ENCODE measurements at regions not wholly inside any gene's neighbourhood (a gene's known extent, or its start where the extent isn't known, plus 50 kb on each side); places are given as distances from the start of the nearest gene placed in this dataset.

- WGBS (ENCODE audit: insufficient coverage): 92% methylated on average over 2 of the region's 4 CpGs
- no peaks in the 10 kb centered on the region for H3K4me1 ChIP-seq (ENCODE audit: control insufficient read depth, insufficient read depth, low read length)
- H3K27me3 ChIP-seq (ENCODE audit: control insufficient read depth, insufficient read depth, low read length): no peaks in the 10 kb centered on the region
- no peak overlapping the region for H3K27ac ChIP-seq (ENCODE audit: low read depth, low read length)
- H3K4me3 ChIP-seq (ENCODE audit: low read depth, low read length): no peak overlapping the region
- no peaks in the 10 kb centered on the region for H3K9me3 ChIP-seq (ENCODE audit: control insufficient read depth, insufficient read depth, low read length)
- H3K36me3 ChIP-seq (ENCODE audit: control insufficient read depth, insufficient read depth, low read length): no peaks in the 10 kb centered on the region
- DNase-seq (ENCODE audit: low read depth in 4 of 6, low spot score in 6 of 6): no peak
These were observed 93.5 kb upstream of the FOXG1 start for GRCh38 chr14:28673056-28673455.

- Histone ChIP-seq H3K27me3 (ENCODE audit: control insufficient read depth, insufficient read depth, low read length) (no peaks in the 10 kb centered on the region), H3K4me3 (ENCODE audit: low read depth, low read length) (no peak overlapping the region), H3K27ac (ENCODE audit: low read depth, low read length) (no peak overlapping the region), H3K9me3 (ENCODE audit: control insufficient read depth, insufficient read depth, low read length) (no peaks in the 10 kb centered on the region), H3K36me3 (ENCODE audit: control insufficient read depth, insufficient read depth, low read length) (no peaks in the 10 kb centered on the region), H3K4me1 (ENCODE audit: control insufficient read depth, insufficient read depth, low read length) (no peaks in the 10 kb centered on the region)
- DNase-seq (ENCODE audit: low read depth in 4 of 6, low spot score in 6 of 6): peak in 1 of 6 donors; percentile 15
- WGBS (ENCODE audit: insufficient coverage): no CpG with 5 or more reads among the region's 4 CpGs
These were observed 90.1 kb upstream of the FOXG1 start for GRCh38 chr14:28676479-28676878.

- H3K27ac ChIP-seq (ENCODE audit: low read depth, low read length): no peak overlapping the region
- H3K36me3 ChIP-seq (ENCODE audit: control insufficient read depth, insufficient read depth, low read length): no peaks in the 10 kb centered on the region
- WGBS (ENCODE audit: insufficient coverage): 82% methylated on average over 1 of the region's 2 CpGs
- H3K9me3 ChIP-seq (ENCODE audit: control insufficient read depth, insufficient read depth, low read length): no peaks in the 10 kb centered on the region
- no peak for DNase-seq (ENCODE audit: low read depth in 4 of 6, low spot score in 6 of 6)
- H3K4me1 ChIP-seq (ENCODE audit: control insufficient read depth, insufficient read depth, low read length): no peaks in the 10 kb centered on the region
- no peaks in the 10 kb centered on the region for H3K27me3 ChIP-seq (ENCODE audit: control insufficient read depth, insufficient read depth, low read length)
- H3K4me3 ChIP-seq (ENCODE audit: low read depth, low read length): no peak overlapping the region
These were observed 89.2 kb upstream of the FOXG1 start for GRCh38 chr14:28677381-28677780.

GRCh38 chr14:28678887-28679286, 87.7 kb upstream of the FOXG1 start:
- H3K27me3 ChIP-seq (ENCODE audit: control insufficient read depth, insufficient read depth, low read length): no peaks in the 10 kb centered on the region
- peaks cover 2% of the 10 kb centered on the region for H3K9me3 ChIP-seq (ENCODE audit: control insufficient read depth, insufficient read depth, low read length)
- H3K27ac ChIP-seq (ENCODE audit: low read depth, low read length): no peak overlapping the region
- no peak for DNase-seq (ENCODE audit: low read depth in 4 of 6, low spot score in 6 of 6)
- no peaks in the 10 kb centered on the region for H3K36me3 ChIP-seq (ENCODE audit: control insufficient read depth, insufficient read depth, low read length)
- no peaks in the 10 kb centered on the region for H3K4me1 ChIP-seq (ENCODE audit: control insufficient read depth, insufficient read depth, low read length)
- WGBS (ENCODE audit: insufficient coverage): no CpG with 5 or more reads among the region's 2 CpGs
- no peak overlapping the region for H3K4me3 ChIP-seq (ENCODE audit: low read depth, low read length)

- H3K4me1 ChIP-seq (ENCODE audit: control insufficient read depth, insufficient read depth, low read length): no peaks in the 10 kb centered on the region
- no peak overlapping the region for H3K4me3 ChIP-seq (ENCODE audit: low read depth, low read length)
- no peak overlapping the region for H3K27ac ChIP-seq (ENCODE audit: low read depth, low read length)
- no peaks in the 10 kb centered on the region for H3K36me3 ChIP-seq (ENCODE audit: control insufficient read depth, insufficient read depth, low read length)
- no peak for DNase-seq (ENCODE audit: low read depth in 4 of 6, low spot score in 6 of 6)
- no peaks in the 10 kb centered on the region for H3K27me3 ChIP-seq (ENCODE audit: control insufficient read depth, insufficient read depth, low read length)
- H3K9me3 ChIP-seq (ENCODE audit: control insufficient read depth, insufficient read depth, low read length): peaks cover 2% of the 10 kb centered on the region
- 77% methylated on average over 2 of the region's 4 CpGs for WGBS (ENCODE audit: insufficient coverage)
These were observed 84.9 kb upstream of the FOXG1 start for GRCh38 chr14:28681681-28682080.

- peak in 1 of 6 donors; percentile 79 for DNase-seq (ENCODE audit: low read depth in 4 of 6, low spot score in 6 of 6)
- H3K4me1 ChIP-seq (ENCODE audit: control insufficient read depth, insufficient read depth, low read length): no peaks in the 10 kb centered on the region
These were observed 76.4 kb upstream of the FOXG1 start for GRCh38 chr14:28690029-28690692.

GRCh38 chr14:28695109-28695508, 71.5 kb upstream of the FOXG1 start:
- no peaks in the 10 kb centered on the region for H3K27me3 ChIP-seq (ENCODE audit: control insufficient read depth, insufficient read depth, low read length)
- no peak overlapping the region for H3K4me3 ChIP-seq (ENCODE audit: low read depth, low read length)
- no peaks in the 10 kb centered on the region for H3K9me3 ChIP-seq (ENCODE audit: control insufficient read depth, insufficient read depth, low read length)
- H3K4me1 ChIP-seq (ENCODE audit: control insufficient read depth, insufficient read depth, low read length): no peaks in the 10 kb centered on the region
- no peak for DNase-seq (ENCODE audit: low read depth in 4 of 6, low spot score in 6 of 6)
- no peaks in the 10 kb centered on the region for H3K36me3 ChIP-seq (ENCODE audit: control insufficient read depth, insufficient read depth, low read length)
- no peak overlapping the region for H3K27ac ChIP-seq (ENCODE audit: low read depth, low read length)

More at GRCh38 chr14:28690029-28690692, 76.4 kb upstream of the FOXG1 start:
- Histone ChIP-seq H3K36me3 (ENCODE audit: control insufficient read depth, insufficient read depth, low read length) (no peaks in the 10 kb centered on the region), H3K27ac (ENCODE audit: low read depth, low read length) (no peak overlapping the region), H3K4me3 (ENCODE audit: low read depth, low read length) (no peak overlapping the region), H3K27me3 (ENCODE audit: control insufficient read depth, insufficient read depth, low read length) (no peaks in the 10 kb centered on the region), H3K9me3 (ENCODE audit: control insufficient read depth, insufficient read depth, low read length) (no peaks in the 10 kb centered on the region)

- Histone ChIP-seq H3K4me1 (ENCODE audit: control insufficient read depth, insufficient read depth, low read length) (no peaks in the 10 kb centered on the region), H3K27me3 (ENCODE audit: control insufficient read depth, insufficient read depth, low read length) (no peaks in the 10 kb centered on the region), H3K9me3 (ENCODE audit: control insufficient read depth, insufficient read depth, low read length) (no peaks in the 10 kb centered on the region), H3K36me3 (ENCODE audit: control insufficient read depth, insufficient read depth, low read length) (no peaks in the 10 kb centered on the region), H3K27ac (ENCODE audit: low read depth, low read length) (no peak overlapping the region), H3K4me3 (ENCODE audit: low read depth, low read length) (no peak overlapping the region)
- whole genome bisulfite sequencing (ENCODE audit: insufficient coverage): 100% methylated on average over 1 of the region's 2 CpGs
- no peak for DNase-seq (ENCODE audit: low read depth in 4 of 6, low spot score in 6 of 6)
These were observed 64.9 kb upstream of the FOXG1 start for GRCh38 chr14:28701733-28702132.

GRCh38 chr14:28703482-28703881, 63.1 kb upstream of the FOXG1 start:
- no peak for DNase-seq (ENCODE audit: low read depth in 4 of 6, low spot score in 6 of 6)
- 67% methylated on average over 1 of the region's 4 CpGs for WGBS (ENCODE audit: insufficient coverage)
- Histone ChIP-seq H3K36me3 (ENCODE audit: control insufficient read depth, insufficient read depth, low read length) (no peaks in the 10 kb centered on the region), H3K4me1 (ENCODE audit: control insufficient read depth, insufficient read depth, low read length) (no peaks in the 10 kb centered on the region), H3K27me3 (ENCODE audit: control insufficient read depth, insufficient read depth, low read length) (no peaks in the 10 kb centered on the region), H3K27ac (ENCODE audit: low read depth, low read length) (no peak overlapping the region), H3K4me3 (ENCODE audit: low read depth, low read length) (no peak overlapping the region), H3K9me3 (ENCODE audit: control insufficient read depth, insufficient read depth, low read length) (no peaks in the 10 kb centered on the region)

- DNase-seq (ENCODE audit: low read depth in 4 of 6, low spot score in 6 of 6): no peak
- no peaks in the 10 kb centered on the region for H3K27me3 ChIP-seq (ENCODE audit: control insufficient read depth, insufficient read depth, low read length)
- H3K4me1 ChIP-seq (ENCODE audit: control insufficient read depth, insufficient read depth, low read length): no peaks in the 10 kb centered on the region
- no peak overlapping the region for H3K4me3 ChIP-seq (ENCODE audit: low read depth, low read length)
- no peaks in the 10 kb centered on the region for H3K36me3 ChIP-seq (ENCODE audit: control insufficient read depth, insufficient read depth, low read length)
- H3K27ac ChIP-seq (ENCODE audit: low read depth, low read length): no peak overlapping the region
- no peaks in the 10 kb centered on the region for H3K9me3 ChIP-seq (ENCODE audit: control insufficient read depth, insufficient read depth, low read length)
These were observed 62.4 kb upstream of the FOXG1 start for GRCh38 chr14:28704153-28704552.

Data from spinal cord (tissue), 9 donors.